Lower lobe of right lung (tissue), 2 donors: ENCODE measurements at regions not wholly inside any gene's neighbourhood (a gene's known extent, or its start where the extent isn't known, plus 50 kb on each side); places are given as distances from the start of the nearest gene placed in this dataset.

Experiments used
- ATAC-seq, 2 donors: fragments of 200-7000 bp; cut with Tn5 transposase; one replicate each; pipeline ENCODE4 v1.9.1; 2020 to 2022; ENCODE audit warnings: mild to moderate bottlenecking in 2 of 2, moderate library complexity in 2 of 2
- DNase-seq: peaks from one replicate; pipeline ENCODE4 v3.0.0-alpha.2; 2020
- H3K27ac ChIP-seq: fragments of 200-600 bp; one replicate; pipeline ENCODE4 v1.8.0; 2022
- H3K27me3 ChIP-seq: fragments of 200-600 bp; one replicate; pipeline ENCODE4 v1.8.0; 2022; ENCODE audit warnings: low read depth
- H3K36me3 ChIP-seq: fragments of 200-600 bp; one replicate; pipeline ENCODE4 v1.8.0; 2022; ENCODE audit warnings: mild to moderate bottlenecking
- H3K4me1 ChIP-seq: fragments of 200-600 bp; one replicate; pipeline ENCODE4 v1.8.0; 2022
- H3K4me3 ChIP-seq: fragments of 200-600 bp; one replicate; pipeline ENCODE4 v1.8.0; 2022; ENCODE audit warnings: mild to moderate bottlenecking
- H3K9me3 ChIP-seq: fragments of 200-600 bp; one replicate; pipeline ENCODE4 v1.8.0; 2022
- intact Hi-C: fragments of 100-400 bp; cut with DNase I; formaldehyde crosslinking; loops from one replicate; pipeline ENCODE4 v1.11.0; 2022
- TF ChIP-seq, protein P1 (sequence below): fragments of 200-600 bp; IDR thresholded peaks from one replicate; pipeline ENCODE4 v1.8.0; 2022; ENCODE audit warnings: antibody characterized with exemption, mild to moderate bottlenecking
- donor health status: DM: no; HTN: yes; CAD: no; lungs with severe emphysema.

DNA sequence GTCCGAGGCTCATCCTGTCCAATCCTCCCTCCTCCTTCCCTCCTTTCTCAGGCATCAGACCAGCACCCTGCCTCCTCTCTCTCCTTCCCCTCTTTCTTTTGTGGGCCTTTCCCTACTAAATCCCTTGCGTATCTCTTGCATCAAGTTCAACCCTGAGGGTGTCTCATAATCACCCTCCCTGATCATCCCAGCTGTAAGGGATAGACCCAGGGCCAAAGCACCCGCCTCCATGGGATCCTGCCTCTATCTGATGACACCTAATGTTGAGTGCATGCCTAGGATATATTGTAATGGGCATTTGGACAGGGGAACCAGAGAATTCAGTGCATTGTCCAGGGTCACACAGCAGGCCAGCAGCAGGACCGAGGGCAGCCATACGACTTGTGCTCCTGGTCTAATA lies 84.9 kb downstream of the PHETA1 start:
- intact Hi-C loops, result no loop called here
- Histone ChIP-seq H3K4me3 (no peak overlapping the region), H3K27ac (no peak overlapping the region), H3K9me3 (no peaks in the 10 kb centered on the region), H3K36me3 (no peaks in the 10 kb centered on the region), H3K27me3 (peaks cover 9% of the 10 kb centered on the region), H3K4me1 (no peaks in the 10 kb centered on the region)
- DNase-seq (no peak), ATAC-seq (no peak)
- TF ChIP-seq, protein P1, sequence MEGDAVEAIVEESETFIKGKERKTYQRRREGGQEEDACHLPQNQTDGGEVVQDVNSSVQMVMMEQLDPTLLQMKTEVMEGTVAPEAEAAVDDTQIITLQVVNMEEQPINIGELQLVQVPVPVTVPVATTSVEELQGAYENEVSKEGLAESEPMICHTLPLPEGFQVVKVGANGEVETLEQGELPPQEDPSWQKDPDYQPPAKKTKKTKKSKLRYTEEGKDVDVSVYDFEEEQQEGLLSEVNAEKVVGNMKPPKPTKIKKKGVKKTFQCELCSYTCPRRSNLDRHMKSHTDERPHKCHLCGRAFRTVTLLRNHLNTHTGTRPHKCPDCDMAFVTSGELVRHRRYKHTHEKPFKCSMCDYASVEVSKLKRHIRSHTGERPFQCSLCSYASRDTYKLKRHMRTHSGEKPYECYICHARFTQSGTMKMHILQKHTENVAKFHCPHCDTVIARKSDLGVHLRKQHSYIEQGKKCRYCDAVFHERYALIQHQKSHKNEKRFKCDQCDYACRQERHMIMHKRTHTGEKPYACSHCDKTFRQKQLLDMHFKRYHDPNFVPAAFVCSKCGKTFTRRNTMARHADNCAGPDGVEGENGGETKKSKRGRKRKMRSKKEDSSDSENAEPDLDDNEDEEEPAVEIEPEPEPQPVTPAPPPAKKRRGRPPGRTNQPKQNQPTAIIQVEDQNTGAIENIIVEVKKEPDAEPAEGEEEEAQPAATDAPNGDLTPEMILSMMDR, result no peak

DNA sequence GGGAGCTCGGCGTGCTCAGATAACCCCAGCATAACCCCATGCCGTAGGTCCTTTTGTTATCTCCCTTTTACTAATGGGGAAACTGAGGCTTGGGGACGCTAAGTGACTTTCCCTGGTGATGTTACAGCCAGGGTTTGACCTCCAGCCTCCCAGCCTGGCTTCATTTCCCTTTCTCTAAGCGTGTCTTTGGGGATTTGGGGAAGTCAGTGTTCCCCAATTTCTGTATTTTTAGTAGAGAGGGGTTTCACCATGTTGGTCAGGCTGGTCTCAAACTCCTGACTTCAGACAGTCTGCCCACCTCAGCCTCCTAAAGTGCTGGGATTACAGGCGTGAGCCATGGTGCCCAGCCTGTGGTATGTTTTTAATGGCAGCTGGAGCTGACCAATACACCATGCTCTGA lies 85.4 kb downstream of the PHETA1 start:
- intact Hi-C loops, result no loop called here
- TF ChIP-seq, protein P1, result no peak
- Histone ChIP-seq H3K27ac (no peak overlapping the region), H3K27me3 (peaks cover 9% of the 10 kb centered on the region), H3K9me3 (no peaks in the 10 kb centered on the region), H3K4me3 (no peak overlapping the region), H3K36me3 (no peaks in the 10 kb centered on the region), H3K4me1 (no peaks in the 10 kb centered on the region)
- DNase-seq (no peak), ATAC-seq (no peak)

DNA sequence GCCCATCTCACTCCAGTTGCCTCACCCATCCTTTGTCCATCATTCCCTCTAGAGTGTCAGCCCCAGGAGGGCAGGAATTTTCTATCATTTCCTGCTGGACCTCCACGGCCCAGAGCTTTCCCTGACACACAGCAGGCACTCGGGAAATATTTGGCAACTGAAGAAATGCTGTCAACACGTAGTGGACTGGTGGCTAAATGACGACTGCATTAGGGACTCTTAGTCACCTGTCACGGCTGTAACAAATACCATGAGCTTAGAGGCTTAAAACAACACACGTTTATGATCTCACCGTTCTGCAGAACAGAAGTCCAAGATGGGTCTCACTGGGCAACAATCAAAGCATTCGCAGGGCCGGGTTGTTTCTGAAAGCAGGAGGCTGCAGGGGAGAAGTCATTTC lies 91.3 kb downstream of the PHETA1 start:
- no peak for DNase-seq
- Histone ChIP-seq H3K27ac (no peak overlapping the region), H3K27me3 (peaks cover 25% of the 10 kb centered on the region), H3K9me3 (no peaks in the 10 kb centered on the region), H3K36me3 (no peaks in the 10 kb centered on the region), H3K4me3 (no peak overlapping the region), H3K4me1 (no peaks in the 10 kb centered on the region)
- TF ChIP-seq, protein P1, result no peak
- intact Hi-C loops, result no loop called here
- ATAC-seq, result no peak

DNA sequence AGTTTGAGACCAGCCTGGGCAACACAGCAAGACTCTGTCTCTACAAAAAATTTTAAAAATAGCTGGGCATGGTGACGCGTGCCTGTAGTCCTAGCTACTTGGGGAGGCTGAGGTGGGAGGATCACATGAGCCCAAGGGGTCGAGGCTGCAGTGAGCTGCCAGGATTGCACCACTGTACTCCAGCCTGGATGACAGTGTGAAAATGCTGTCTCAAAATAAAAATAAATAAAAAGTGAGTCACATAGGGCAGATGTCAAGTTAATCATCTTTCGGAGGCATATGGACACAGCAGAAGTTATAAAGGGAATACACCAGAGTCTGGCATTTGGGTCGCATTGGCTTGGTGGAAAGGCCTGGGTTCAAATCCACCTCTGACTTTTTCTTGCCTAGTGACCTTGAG lies 92.7 kb downstream of the PHETA1 start:
- Histone ChIP-seq H3K27ac (no peak overlapping the region), H3K36me3 (no peaks in the 10 kb centered on the region), H3K4me1 (no peaks in the 10 kb centered on the region), H3K9me3 (no peaks in the 10 kb centered on the region), H3K4me3 (no peak overlapping the region), H3K27me3 (peaks cover 32% of the 10 kb centered on the region)
- DNase-seq (no peak), ATAC-seq (no peak)
- intact Hi-C loops, result no loop called here
- TF ChIP-seq, protein P1, result no peak

DNA sequence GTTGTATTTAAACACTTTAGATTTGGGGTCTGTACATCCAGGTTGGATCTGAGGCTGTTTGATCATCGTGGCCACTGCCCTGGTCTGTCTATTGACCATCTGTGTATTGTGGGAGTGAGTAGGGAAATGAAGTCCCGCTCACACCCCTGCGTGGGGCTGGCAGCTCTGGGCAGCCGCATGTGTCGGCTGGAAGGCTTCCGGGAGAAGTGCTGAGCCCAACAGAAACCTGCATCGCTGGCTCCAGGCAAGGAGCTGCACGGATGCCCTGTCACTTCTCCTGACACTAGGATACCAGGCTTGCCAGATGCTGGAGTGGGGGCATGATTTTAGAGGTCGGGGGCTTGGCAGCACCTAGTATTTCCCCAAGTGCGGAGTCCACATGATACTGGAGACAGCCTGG lies 93.6 kb downstream of the PHETA1 start:
- no peaks in the 10 kb centered on the region for H3K4me1 ChIP-seq
- H3K4me3 ChIP-seq, result no peak overlapping the region
- no peak overlapping the region for H3K27ac ChIP-seq
- no peaks in the 10 kb centered on the region for H3K36me3 ChIP-seq
- ATAC-seq, result no peak
- no peak for DNase-seq
- intact Hi-C loops, result no loop called here
- H3K27me3 ChIP-seq, result peaks cover 36% of the 10 kb centered on the region
- TF ChIP-seq, protein P1, result no peak
- no peaks in the 10 kb centered on the region for H3K9me3 ChIP-seq

DNA sequence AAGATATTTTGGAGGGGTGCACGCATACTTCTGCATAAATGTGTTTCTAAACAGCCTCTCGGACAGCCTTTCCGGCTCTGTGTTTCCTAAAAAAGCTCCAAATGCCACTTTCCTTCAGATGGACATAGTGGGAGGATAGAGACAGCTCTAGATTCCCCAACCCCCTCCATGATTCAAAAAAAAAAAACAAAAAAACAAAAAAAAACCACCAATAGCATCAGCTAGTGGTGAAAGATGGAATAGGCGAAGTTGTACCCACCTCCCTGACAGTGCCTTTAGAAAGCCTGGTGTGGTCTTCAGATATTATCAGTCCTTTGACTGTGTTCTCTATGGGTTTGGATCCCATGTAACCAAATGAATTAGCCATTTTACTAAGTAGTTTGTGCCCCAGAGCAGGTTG lies 94.1 kb downstream of the PHETA1 start:
- TF ChIP-seq, protein P1, result no peak
- Histone ChIP-seq H3K36me3 (no peaks in the 10 kb centered on the region), H3K4me3 (no peak overlapping the region), H3K27me3 (peaks cover 31% of the 10 kb centered on the region), H3K4me1 (no peaks in the 10 kb centered on the region), H3K27ac (no peak overlapping the region), H3K9me3 (no peaks in the 10 kb centered on the region)
- DNase-seq, result no peak
- ATAC-seq, result no peak
- intact Hi-C loops, result no loop called here
